GM12878 (cell line): ENCODE measurements at regions not wholly inside any gene's neighbourhood (a gene's known extent, or its start where the extent isn't known, plus 50 kb on each side); places are given as distances from the start of the nearest gene placed in this dataset.

ENCODE experiments used
- ATAC-seq: fragments of 200-7000 bp; cut with Tn5 transposase; 3 replicates; pipeline ENCODE4 v1.9.1; 2020; ENCODE audit warnings: mild to moderate bottlenecking, moderate library complexity
- BruUV-seq: library from RNA; stranded (reverse); fragments of 400-500 nt; replicated peaks from 2 replicates; lab custom pipeline; 2021; lab: Mats Ljungman, UMichigan
- CTCF ChIA-PET: fragments of 300-600 bp; sonication (Branson Sonifier 250); formaldehyde crosslinking; extraction: SDS; loops from one replicate; lab custom pipeline; 2021; ENCODE audit warnings: inconsistent platforms; lab: Yijun Ruan, JAX
- POLR2A ChIA-PET: fragments of 350-600 bp; formaldehyde crosslinking; extraction: SDS; loops from one replicate; lab custom pipeline; 2021; ENCODE audit warnings: inconsistent platforms; lab: Charles Lee
- RAD21 ChIA-PET: fragments of 300-600 bp; sonication (Branson Sonifier 250); formaldehyde crosslinking; loops from one replicate; lab custom pipeline; 2023; ENCODE audit warnings: antibody characterized with exemption; ENCODE audit not compliant: unreplicated experiment; lab: Charles Lee
- SMC1A ChIA-PET: fragments of 300-600 bp; sonication (Branson Sonifier 250); formaldehyde crosslinking; loops from one replicate; lab custom pipeline; 2023; ENCODE audit not compliant: unreplicated experiment, uncharacterized antibody; lab: Charles Lee
- DNase-seq: peaks from one replicate; pipeline ENCODE4 v3.0.0-alpha.2; 2011; ENCODE audit warnings: low read depth, low spot score
- FAIRE-seq: peaks from 3 replicates; lab custom pipeline; 2011; peaks lifted over from hg19 to GRCh38; lab: Jason Lieb, UNC
- H2AFZ ChIP-seq: 2 replicates; pipeline ENCODE4 v1.6.0; 2011; ENCODE audit warnings: low read depth, low read length, control low read depth; ENCODE audit not compliant: control insufficient read depth
- H3K27ac ChIP-seq: 2 replicates; pipeline ENCODE4 v1.5.1; 2011; ENCODE audit warnings: control low read depth; ENCODE audit not compliant: control insufficient read depth, insufficient read depth
- H3K27me3 ChIP-seq, 2 experiments: replicated peaks in 1 of 2; 2 replicates each; pipeline versions ENCODE4 v1.6.0 to v1.6.1; 2011; ENCODE audit warnings: low read length in 1 of 2; ENCODE audit not compliant: control insufficient read depth in 2 of 2, insufficient read depth in 2 of 2
- H3K36me3 ChIP-seq, 2 experiments: 2 replicates each; pipeline ENCODE4 v1.5.1; 2011; ENCODE audit warnings: low read length in 1 of 2; ENCODE audit not compliant: control insufficient read depth in 2 of 2, insufficient read depth in 2 of 2
- H3K4me1 ChIP-seq: 2 replicates; pipeline ENCODE4 v1.6.1; 2011; ENCODE audit warnings: mild to moderate bottlenecking, low read length, moderate library complexity, mixed read lengths; ENCODE audit not compliant: control insufficient read depth, insufficient read depth
- H3K4me2 ChIP-seq: 2 replicates; pipeline ENCODE4 v1.6.0; 2011; ENCODE audit warnings: control low read depth; ENCODE audit not compliant: control insufficient read depth, insufficient read depth
- H3K4me3 ChIP-seq: fragments of 200-600 bp; sonication (generic); 2 replicates; pipeline ENCODE4 v1.5.1; 2016
- H3K79me2 ChIP-seq: 2 replicates; pipeline ENCODE4 v1.6.0; 2011; ENCODE audit warnings: low read length; ENCODE audit not compliant: control insufficient read depth, insufficient read depth
- H3K9ac ChIP-seq: 2 replicates; pipeline ENCODE4 v1.8.0; 2011; ENCODE audit warnings: low read length, control low read depth, mixed read lengths; ENCODE audit not compliant: control insufficient read depth, insufficient read depth
- H3K9me3 ChIP-seq: replicated peaks from 3 replicates; pipeline ENCODE4 v1.5.1; 2011; ENCODE audit warnings: mild to moderate bottlenecking, low read length; ENCODE audit not compliant: control insufficient read depth, insufficient read depth
- H4K20me1 ChIP-seq: 2 replicates; pipeline ENCODE4 v1.6.0; 2011; ENCODE audit not compliant: control insufficient read depth, insufficient read depth
- BCL11A ChIP-seq: IDR thresholded peaks from 2 replicates; pipeline ENCODE4 v1.6.1; 2011; ENCODE audit warnings: low read depth, low read length
- BRCA1 ChIP-seq: IDR thresholded peaks from 2 replicates; pipeline ENCODE4 v1.6.1; 2011; ENCODE audit warnings: low read depth, low read length, improper control_type of control experiment
- CEBPB ChIP-seq, 2 experiments: fragments of 150-350 bp in 1 of 2; IDR thresholded peaks; 2 replicates each; pipeline ENCODE4 v1.6.1; 2012 to 2014; ENCODE audit warnings: low read depth in 2 of 2, low read length in 2 of 2, borderline replicate concordance in 1 of 2, inconsistent platforms in 1 of 2
- CREM ChIP-seq: IDR thresholded peaks from 2 replicates; pipeline ENCODE4 v1.6.1; 2014; ENCODE audit warnings: antibody characterized with exemption, low read depth
- ELK1 ChIP-seq: IDR thresholded peaks from 2 replicates; pipeline ENCODE4 v1.6.1; 2012; ENCODE audit warnings: low read depth, low read length, improper control_type of control experiment
- PML ChIP-seq: IDR thresholded peaks from 2 replicates; pipeline ENCODE4 v1.6.1; 2012; ENCODE audit warnings: low read length, inconsistent platforms
- SP1 ChIP-seq: IDR thresholded peaks from one replicate; pipeline ENCODE4 v1.6.1; 2011; ENCODE audit warnings: low read depth, low read length
- SPI1 ChIP-seq: IDR thresholded peaks from 2 replicates; pipeline ENCODE4 v1.6.1; 2011; ENCODE audit warnings: low read depth, mild to moderate bottlenecking, low read length, moderate library complexity, borderline replicate concordance; ENCODE audit not compliant: insufficient read depth
- SRF ChIP-seq, 2 experiments: IDR thresholded peaks; 2 replicates each; pipeline ENCODE4 v1.6.1; 2011; ENCODE audit warnings: low read depth in 2 of 2, low read length in 2 of 2, mild to moderate bottlenecking in 1 of 2, moderate library complexity in 1 of 2
- TARDBP ChIP-seq: IDR thresholded peaks from 2 replicates; pipeline ENCODE4 v1.6.1; 2016; ENCODE audit warnings: borderline replicate concordance
- YBX1 ChIP-seq: fragments of 450-650 bp; IDR thresholded peaks from 2 replicates; pipeline ENCODE4 v1.6.1; 2016; ENCODE audit warnings: antibody characterized with exemption
- WGBS: methylation state at CpG from one replicate; pipeline ENCODE4 v1.1.6; 2016; ENCODE audit warnings: low lambda C conversion rate; ENCODE audit not compliant: insufficient replicate concordance, insufficient coverage; ENCODE audit errors: missing lambda C conversion rate; 5-methylcytosine and 5-hydroxymethylcytosine counted together
- in situ Hi-C: fragments of 300-500 bp; cut with MboI; formaldehyde crosslinking; loops from 9 replicates; pipeline ENCODE4 v1.14.3; 2018; ENCODE audit warnings: mixed read lengths
- intact Hi-C: fragments of 100-400 bp; cut with micrococcal nuclease; formaldehyde crosslinking; loops from one replicate; pipeline ENCODE4 v1.14.2; 2022; ENCODE audit not compliant: unreplicated experiment
- TF ChIP-seq, protein P1 (sequence below): IDR thresholded peaks from 2 replicates; pipeline ENCODE4 v1.6.1; 2011; ENCODE audit warnings: mild to moderate bottlenecking, low read depth, low read length, moderate library complexity; ENCODE audit not compliant: insufficient replicate concordance
- TF ChIP-seq, protein P2 (sequence below): fragments of 450-650 bp; IDR thresholded peaks from 2 replicates; pipeline ENCODE4 v1.6.1; 2017; ENCODE audit warnings: mild to moderate bottlenecking, moderate library complexity

DNA sequence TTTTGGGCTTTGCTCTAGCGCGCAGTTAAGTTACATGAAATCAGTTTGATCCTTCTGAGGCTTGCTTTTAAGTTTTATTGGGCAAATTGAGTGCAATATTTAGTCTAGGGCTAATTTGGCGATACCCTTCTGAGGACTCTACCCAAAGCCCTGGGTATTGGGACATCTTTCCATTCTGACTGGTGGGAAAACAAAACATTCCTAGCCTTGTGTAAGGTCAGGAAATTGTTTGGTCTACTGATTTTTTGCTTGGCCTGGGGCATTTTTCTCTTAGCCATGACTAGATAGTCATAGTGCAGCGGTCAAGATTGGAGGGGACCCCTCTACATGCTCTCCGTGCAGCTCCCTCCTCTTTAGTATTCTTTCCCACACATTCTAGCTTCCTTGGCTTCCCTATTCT lies 189.6 kb upstream of the PTGFR start:
- TF ChIP-seq CEBPB (IDR thresholded peaks at IDR 0.05; ENCODE audit: borderline replicate concordance in 1 of 2, low read depth in 2 of 2, low read length in 2 of 2): no peak
- no peak for TF ChIP-seq YBX1
- TF ChIP-seq, protein P1, sequence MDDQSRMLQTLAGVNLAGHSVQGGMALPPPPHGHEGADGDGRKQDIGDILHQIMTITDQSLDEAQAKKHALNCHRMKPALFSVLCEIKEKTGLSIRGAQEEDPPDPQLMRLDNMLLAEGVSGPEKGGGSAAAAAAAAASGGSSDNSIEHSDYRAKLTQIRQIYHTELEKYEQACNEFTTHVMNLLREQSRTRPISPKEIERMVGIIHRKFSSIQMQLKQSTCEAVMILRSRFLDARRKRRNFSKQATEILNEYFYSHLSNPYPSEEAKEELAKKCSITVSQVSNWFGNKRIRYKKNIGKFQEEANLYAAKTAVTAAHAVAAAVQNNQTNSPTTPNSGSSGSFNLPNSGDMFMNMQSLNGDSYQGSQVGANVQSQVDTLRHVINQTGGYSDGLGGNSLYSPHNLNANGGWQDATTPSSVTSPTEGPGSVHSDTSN: no peak
- TF ChIP-seq SRF (IDR thresholded peaks at IDR 0.05; ENCODE audit: low read depth in 2 of 2, low read length in 2 of 2): no peak
- TF ChIP-seq, protein P2, sequence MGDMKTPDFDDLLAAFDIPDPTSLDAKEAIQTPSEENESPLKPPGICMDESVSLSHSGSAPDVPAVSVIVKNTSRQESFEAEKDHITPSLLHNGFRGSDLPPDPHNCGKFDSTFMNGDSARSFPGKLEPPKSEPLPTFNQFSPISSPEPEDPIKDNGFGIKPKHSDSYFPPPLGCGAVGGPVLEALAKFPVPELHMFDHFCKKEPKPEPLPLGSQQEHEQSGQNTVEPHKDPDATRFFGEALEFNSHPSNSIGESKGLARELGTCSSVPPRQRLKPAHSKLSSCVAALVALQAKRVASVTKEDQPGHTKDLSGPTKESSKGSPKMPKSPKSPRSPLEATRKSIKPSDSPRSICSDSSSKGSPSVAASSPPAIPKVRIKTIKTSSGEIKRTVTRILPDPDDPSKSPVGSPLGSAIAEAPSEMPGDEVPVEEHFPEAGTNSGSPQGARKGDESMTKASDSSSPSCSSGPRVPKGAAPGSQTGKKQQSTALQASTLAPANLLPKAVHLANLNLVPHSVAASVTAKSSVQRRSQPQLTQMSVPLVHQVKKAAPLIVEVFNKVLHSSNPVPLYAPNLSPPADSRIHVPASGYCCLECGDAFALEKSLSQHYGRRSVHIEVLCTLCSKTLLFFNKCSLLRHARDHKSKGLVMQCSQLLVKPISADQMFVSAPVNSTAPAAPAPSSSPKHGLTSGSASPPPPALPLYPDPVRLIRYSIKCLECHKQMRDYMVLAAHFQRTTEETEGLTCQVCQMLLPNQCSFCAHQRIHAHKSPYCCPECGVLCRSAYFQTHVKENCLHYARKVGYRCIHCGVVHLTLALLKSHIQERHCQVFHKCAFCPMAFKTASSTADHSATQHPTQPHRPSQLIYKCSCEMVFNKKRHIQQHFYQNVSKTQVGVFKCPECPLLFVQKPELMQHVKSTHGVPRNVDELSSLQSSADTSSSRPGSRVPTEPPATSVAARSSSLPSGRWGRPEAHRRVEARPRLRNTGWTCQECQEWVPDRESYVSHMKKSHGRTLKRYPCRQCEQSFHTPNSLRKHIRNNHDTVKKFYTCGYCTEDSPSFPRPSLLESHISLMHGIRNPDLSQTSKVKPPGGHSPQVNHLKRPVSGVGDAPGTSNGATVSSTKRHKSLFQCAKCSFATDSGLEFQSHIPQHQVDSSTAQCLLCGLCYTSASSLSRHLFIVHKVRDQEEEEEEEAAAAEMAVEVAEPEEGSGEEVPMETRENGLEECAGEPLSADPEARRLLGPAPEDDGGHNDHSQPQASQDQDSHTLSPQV: no peak
- TF ChIP-seq SPI1: no peak
- TF ChIP-seq BCL11A: no peak
- no peak for TF ChIP-seq BRCA1
- no peak for TF ChIP-seq ELK1
- TF ChIP-seq PML: no peak
- TF ChIP-seq CREM: no peak
- no peak for TF ChIP-seq TARDBP
- TF ChIP-seq SP1: no peak
- Histone ChIP-seq H3K79me2 (no peaks in the 10 kb centered on the region), H3K27me3 (no peaks in the 10 kb centered on the region), H3K4me1 (no peaks in the 10 kb centered on the region), H3K27ac (no peak overlapping the region), H3K4me2 (no peak overlapping the region), H3K36me3 (no peaks in the 10 kb centered on the region), H3K9ac (no peak overlapping the region), H2AFZ (no peak overlapping the region), H3K9me3 (no peaks in the 10 kb centered on the region), H4K20me1 (no peaks in the 10 kb centered on the region), H3K4me3 (no peak overlapping the region)
- in situ Hi-C loops: no loop called here
- ChIA-PET CTCF (interaction anchor here (1.2 to 1.6 kb wide), 2 partner anchors 9 to 33 kb away, joined by 3 read pairs; no protein-coding TSS in a partner anchor), POLR2A (no interaction called here), SMC1A (interaction anchor here (1.5 kb wide), 1 partner anchor 10 kb away, joined by 3 read pairs; no protein-coding TSS in a partner anchor), RAD21 (no interaction called here)
- FAIRE-seq (no peak), ATAC-seq (no peak), DNase-seq (no peak)
- intact Hi-C loops: no loop called here
- 27% methylated on average over 5 of the region's 5 CpGs for WGBS
- no TSS peak for BruUV-seq
